GM12865 (cell line): ENCODE measurements at regions not wholly inside any gene's neighbourhood (a gene's known extent, or its start where the extent isn't known, plus 50 kb on each side); places are given as distances from the start of the nearest gene placed in this dataset.
"Not testable (repeated sequence)": the region's sequence is repeated elsewhere in the genome, so short reads cannot be mapped to it uniquely, and the experiment has no call there.

Experiments used
- DNase-seq: peaks from one replicate; pipeline ENCODE4 v3.0.0; 2010; ENCODE audit warnings: low read depth
- H3K4me3 ChIP-seq: 2 replicates; pipeline ENCODE4 v1.5.1; 2011; ENCODE audit warnings: mild to moderate bottlenecking, low read depth, low read length, control low read depth
- TF ChIP-seq, protein P1 (sequence below): IDR thresholded peaks from 2 replicates; pipeline ENCODE4 v1.5.1; 2011; ENCODE audit warnings: low read length, control low read depth, low read depth, inconsistent platforms; ENCODE audit not compliant: insufficient read depth; ENCODE audit errors: missing control alignments

DNA sequence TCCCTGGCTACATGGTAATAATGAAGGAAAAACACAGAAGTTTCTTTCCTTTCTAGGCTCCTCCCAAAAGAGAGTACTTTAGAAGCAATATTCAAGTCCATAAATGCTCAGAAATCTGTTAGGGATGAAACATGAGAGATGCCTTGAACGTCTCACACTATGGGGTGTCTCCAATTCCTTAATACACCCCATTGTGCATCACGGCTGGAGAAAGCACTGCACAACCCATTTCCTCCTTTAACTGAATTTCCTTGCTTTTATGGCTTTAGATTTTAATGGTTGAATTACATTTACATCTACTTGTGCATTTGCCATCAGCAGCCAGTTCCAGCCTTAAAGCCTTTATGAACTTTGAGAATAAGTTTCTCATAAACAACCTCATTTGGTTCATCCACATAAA lies 498.9 kb upstream of the PTBP2 start:
- TF ChIP-seq, protein P1, sequence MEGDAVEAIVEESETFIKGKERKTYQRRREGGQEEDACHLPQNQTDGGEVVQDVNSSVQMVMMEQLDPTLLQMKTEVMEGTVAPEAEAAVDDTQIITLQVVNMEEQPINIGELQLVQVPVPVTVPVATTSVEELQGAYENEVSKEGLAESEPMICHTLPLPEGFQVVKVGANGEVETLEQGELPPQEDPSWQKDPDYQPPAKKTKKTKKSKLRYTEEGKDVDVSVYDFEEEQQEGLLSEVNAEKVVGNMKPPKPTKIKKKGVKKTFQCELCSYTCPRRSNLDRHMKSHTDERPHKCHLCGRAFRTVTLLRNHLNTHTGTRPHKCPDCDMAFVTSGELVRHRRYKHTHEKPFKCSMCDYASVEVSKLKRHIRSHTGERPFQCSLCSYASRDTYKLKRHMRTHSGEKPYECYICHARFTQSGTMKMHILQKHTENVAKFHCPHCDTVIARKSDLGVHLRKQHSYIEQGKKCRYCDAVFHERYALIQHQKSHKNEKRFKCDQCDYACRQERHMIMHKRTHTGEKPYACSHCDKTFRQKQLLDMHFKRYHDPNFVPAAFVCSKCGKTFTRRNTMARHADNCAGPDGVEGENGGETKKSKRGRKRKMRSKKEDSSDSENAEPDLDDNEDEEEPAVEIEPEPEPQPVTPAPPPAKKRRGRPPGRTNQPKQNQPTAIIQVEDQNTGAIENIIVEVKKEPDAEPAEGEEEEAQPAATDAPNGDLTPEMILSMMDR = no peak
- no peak for DNase-seq
- no peak overlapping the region for H3K4me3 ChIP-seq

DNA sequence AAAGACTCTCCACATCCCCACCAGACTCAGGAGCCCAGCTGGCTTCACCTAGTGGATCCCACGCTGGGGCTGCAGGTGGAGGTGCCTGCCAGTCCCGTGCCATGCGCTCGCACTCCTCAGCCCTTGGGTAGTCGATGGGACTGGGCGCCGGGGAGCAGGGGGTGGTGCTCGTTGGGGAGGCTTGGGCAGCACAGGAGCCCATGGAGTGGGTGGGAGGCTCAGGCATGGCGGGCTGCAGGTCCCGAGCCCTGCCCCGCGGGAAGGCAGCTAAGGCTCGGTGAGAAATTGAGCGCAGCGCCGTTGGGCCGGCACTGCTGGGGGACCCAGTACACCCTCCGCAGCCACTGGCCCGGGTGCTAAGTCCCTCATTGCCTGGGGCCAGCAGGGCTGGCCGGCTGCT lies 497.4 kb upstream of the PTBP2 start:
- H3K4me3 ChIP-seq, DNase-seq: not testable (repeated sequence)

DNA sequence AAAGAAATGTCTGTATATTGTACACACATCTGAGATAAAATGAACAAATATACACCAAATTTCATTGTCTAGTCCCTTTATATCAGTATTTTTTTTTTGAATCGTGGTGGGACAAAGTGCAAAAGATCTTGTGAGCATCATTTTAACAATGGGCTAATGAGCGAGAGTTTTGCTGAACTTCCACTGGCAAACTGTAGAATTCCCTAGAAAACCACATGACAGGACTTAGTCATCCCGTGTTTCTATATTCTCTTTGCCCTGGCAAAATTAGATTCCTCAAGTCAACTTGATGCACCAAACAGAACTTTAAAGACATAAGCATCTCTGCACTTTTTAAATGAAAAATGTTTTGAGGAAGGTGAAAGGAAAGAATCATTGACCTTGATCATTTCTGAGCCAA lies 488.2 kb upstream of the PTBP2 start:
- TF ChIP-seq, protein P1 = no peak
- no peak for DNase-seq
- no peak overlapping the region for H3K4me3 ChIP-seq

DNA sequence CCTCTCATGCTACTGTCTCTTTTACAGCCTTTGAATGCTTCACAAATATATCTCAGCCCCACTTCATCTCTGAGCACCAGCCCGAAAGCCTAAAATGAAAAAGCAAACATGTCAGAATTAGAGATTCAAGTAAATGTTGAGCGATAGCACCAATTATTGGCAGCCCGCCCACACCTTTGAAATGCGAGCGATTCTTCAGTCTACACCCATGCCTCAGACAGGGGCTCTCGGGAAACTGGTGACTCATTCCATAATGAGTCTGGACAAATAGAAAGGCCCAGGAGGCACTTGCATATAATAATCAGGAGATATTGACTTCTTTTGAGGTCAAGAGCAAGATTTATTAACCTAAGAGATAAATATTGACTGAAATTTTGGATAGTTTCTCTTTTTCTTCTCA lies 487.3 kb upstream of the PTBP2 start:
- TF ChIP-seq, protein P1 = no peak
- H3K4me3 ChIP-seq = no peak overlapping the region
- DNase-seq = no peak

DNA sequence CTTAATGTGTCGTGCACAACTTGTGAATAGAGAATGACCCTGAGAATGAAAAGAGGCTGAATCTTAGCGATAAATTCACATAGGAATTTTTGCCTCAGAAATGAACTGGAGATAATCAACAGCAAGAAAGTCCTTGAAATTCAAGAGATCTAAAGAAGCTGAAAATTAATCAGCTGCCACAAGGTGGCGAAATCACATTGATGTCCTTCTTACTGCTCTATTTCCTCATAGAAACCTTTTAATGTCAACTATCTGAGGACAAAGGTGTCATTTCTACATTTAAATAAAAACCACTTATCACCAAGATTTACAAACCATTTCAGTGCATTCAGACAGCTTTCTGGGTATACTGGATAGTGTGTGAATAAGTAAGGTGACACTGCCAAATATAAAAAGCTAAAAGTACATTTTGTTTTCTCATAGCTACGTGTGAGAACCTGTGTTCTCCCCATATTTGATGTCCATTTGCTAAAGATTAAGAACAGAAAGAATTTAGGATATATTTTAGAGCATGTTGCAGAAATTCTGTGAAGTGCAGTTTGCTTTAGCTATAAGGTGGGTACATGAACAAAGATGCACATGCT lies 485.3 kb upstream of the PTBP2 start:
- TF ChIP-seq, protein P1 = peak; percentile 28
- no peak overlapping the region for H3K4me3 ChIP-seq
- DNase-seq = peak; percentile 47

DNA sequence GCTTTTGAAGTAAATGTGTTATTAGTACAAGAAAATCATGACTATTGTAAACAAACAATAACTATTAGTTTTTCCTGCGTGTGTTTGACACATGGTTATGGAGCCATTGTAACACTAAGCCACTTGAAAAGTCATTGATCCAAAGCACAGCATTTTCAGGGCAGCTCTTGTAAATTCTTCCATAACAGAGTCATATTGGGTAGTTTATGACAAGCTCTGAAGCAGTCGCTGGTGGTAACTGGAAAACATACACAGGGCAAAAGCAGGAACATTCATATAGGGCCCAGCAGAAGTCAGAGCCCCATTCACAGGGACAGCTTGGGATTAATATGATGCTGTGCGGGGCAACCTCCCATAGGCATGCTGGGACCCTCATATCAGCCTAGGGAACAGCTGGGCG lies 483.2 kb upstream of the PTBP2 start:
- H3K4me3 ChIP-seq = no peak overlapping the region
- no peak for DNase-seq
- TF ChIP-seq, protein P1 = no peak

DNA sequence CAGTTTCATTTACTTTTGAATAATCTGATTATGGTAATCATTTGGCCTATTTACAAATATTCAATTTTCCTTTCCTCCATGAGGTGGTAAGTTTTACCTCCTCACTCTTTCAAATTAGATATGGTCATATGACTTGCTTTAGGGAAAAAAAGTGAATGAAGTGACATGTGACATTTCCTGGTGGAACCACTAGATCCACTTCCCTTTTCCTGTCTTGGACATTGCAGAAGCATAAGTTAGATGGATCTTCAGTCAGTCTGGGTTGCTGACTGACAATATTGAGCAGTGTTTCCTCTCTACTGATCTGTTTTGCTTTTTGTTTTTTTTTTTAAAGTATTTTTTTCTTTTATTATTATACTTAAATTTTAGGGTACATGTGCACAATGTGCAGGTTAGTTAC lies 481.1 kb upstream of the PTBP2 start:
- no peak for DNase-seq
- TF ChIP-seq, protein P1 = no peak
- no peak overlapping the region for H3K4me3 ChIP-seq
